OCI-LY7 (cell line): ENCODE measurements at regions not wholly inside any gene's neighbourhood (a gene's known extent, or its start where the extent isn't known, plus 50 kb on each side); places are given as distances from the start of the nearest gene placed in this dataset.

Experiments used
- BruUV-seq: library from RNA; stranded (reverse); fragments of 400-500 nt; replicated peaks from 2 replicates; lab custom pipeline; 2021; lab: Mats Ljungman, UMichigan
- CTCF ChIA-PET: fragments of 300-600 bp; sonication (Branson Sonifier 250); formaldehyde crosslinking; loops from one replicate; lab custom pipeline; 2022; ENCODE audit warnings: antibody characterized with exemption; ENCODE audit not compliant: unreplicated experiment; lab: Charles Lee
- POLR2A ChIA-PET: fragments of 300-600 bp; sonication (Branson Sonifier 250); formaldehyde crosslinking; loops from one replicate; lab custom pipeline; 2022; ENCODE audit warnings: antibody characterized with exemption; lab: Charles Lee
- DNase-seq: peaks from one replicate; pipeline ENCODE4 v3.0.0-alpha.2; 2015; ENCODE audit warnings: low spot score
- H2AFZ ChIP-seq: fragments of 200-600 bp; sonication (generic), shearing (Covaris generic); 2 replicates; pipeline ENCODE4 v1.6.1; 2014; ENCODE audit warnings: mild to moderate bottlenecking, antibody characterized with exemption, low read length, moderate library complexity
- H3K27ac ChIP-seq: fragments of 200-600 bp; sonication (generic); 2 replicates; pipeline ENCODE4 v1.5.1; 2014; ENCODE audit warnings: mixed run types, low read depth, mild to moderate bottlenecking, moderate library complexity, low read length, inconsistent platforms; ENCODE audit not compliant: poor library complexity, severe bottlenecking
- H3K36me3 ChIP-seq: fragments of 200-600 bp; sonication (generic); 2 replicates; pipeline ENCODE4 v1.6.1; 2014; ENCODE audit warnings: mild to moderate bottlenecking, antibody characterized with exemption, low read length, moderate library complexity, mixed read lengths; ENCODE audit not compliant: insufficient read depth
- H3K4me1 ChIP-seq: fragments of 200-600 bp; sonication (generic); 2 replicates; pipeline ENCODE4 v1.5.1; 2014; ENCODE audit warnings: mild to moderate bottlenecking, low read length; ENCODE audit not compliant: insufficient read depth, poor library complexity, severe bottlenecking
- H3K4me2 ChIP-seq: fragments of 200-600 bp; sonication (generic); 2 replicates; pipeline ENCODE4 v1.6.1; 2014; ENCODE audit warnings: mild to moderate bottlenecking, low read length
- H3K4me3 ChIP-seq: fragments of 200-600 bp; sonication (generic); 2 replicates; pipeline ENCODE4 v1.5.1; 2014; ENCODE audit warnings: mild to moderate bottlenecking, low read depth, low read length; ENCODE audit not compliant: poor library complexity, severe bottlenecking
- H3K79me2 ChIP-seq: fragments of 200-600 bp; sonication (generic); 2 replicates; pipeline ENCODE4 v1.6.1; 2016; ENCODE audit warnings: low read depth, mild to moderate bottlenecking, low read length, moderate library complexity, mixed read lengths; ENCODE audit not compliant: insufficient read depth
- H3K9me2 ChIP-seq: fragments of 200-600 bp; sonication (generic); 2 replicates; pipeline ENCODE4 v1.6.1; 2016; ENCODE audit warnings: mild to moderate bottlenecking, low read length, mixed read lengths; ENCODE audit not compliant: insufficient read depth
- H3K9me3 ChIP-seq: fragments of 200-600 bp; sonication (generic); 2 replicates; pipeline ENCODE4 v1.6.1; 2014; ENCODE audit warnings: mild to moderate bottlenecking, mixed run types, low read length, mixed read lengths
- H4K20me1 ChIP-seq: fragments of 200-600 bp; sonication (generic); 2 replicates; pipeline ENCODE4 v1.6.1; 2014; ENCODE audit warnings: mild to moderate bottlenecking, antibody characterized with exemption, low read length, moderate library complexity, mixed read lengths; ENCODE audit not compliant: insufficient read depth
- CTCF ChIP-seq: fragments of 200-600 bp; sonication (generic); conservative IDR thresholded peaks from 2 replicates; pipeline ENCODE4 v1.5.1; 2014; ENCODE audit warnings: mild to moderate bottlenecking, antibody characterized with exemption, low read length, moderate library complexity, mixed read lengths
- EZH2phosphoT487 ChIP-seq: fragments of 200-600 bp; sonication (generic); IDR thresholded peaks from 2 replicates; pipeline ENCODE4 v1.6.1; 2018; ENCODE audit warnings: low read depth, borderline replicate concordance, mild to moderate bottlenecking, mixed run types, antibody characterized with exemption, low read length, moderate library complexity, mixed read lengths
- intact Hi-C: fragments of 100-400 bp; cut with micrococcal nuclease; formaldehyde crosslinking; loops from one replicate; pipeline ENCODE4 v1.10.0; 2022; ENCODE audit not compliant: unreplicated experiment

- H3K4me1 ChIP-seq = no peaks in the 10 kb centered on the region
- intact Hi-C loops = no loop called here
- no peaks in the 10 kb centered on the region for H3K79me2 ChIP-seq
- no peaks in the 10 kb centered on the region for H3K9me3 ChIP-seq
- H3K4me2 ChIP-seq = no peak overlapping the region
- no peaks in the 10 kb centered on the region for H3K36me3 ChIP-seq
- no peaks in the 10 kb centered on the region for H3K9me2 ChIP-seq
- no TSS peak for BruUV-seq
- H3K27ac ChIP-seq = no peak overlapping the region
- no peaks in the 10 kb centered on the region for H4K20me1 ChIP-seq
- no peak overlapping the region for H2AFZ ChIP-seq
- ChIA-PET POLR2A (no interaction called here), CTCF (no interaction called here)
- TF ChIP-seq CTCF (no peak), EZH2phosphoT487 (no peak)
- no peak for DNase-seq
- no peak overlapping the region for H3K4me3 ChIP-seq
These were observed 1729.9 kb upstream of the PCDH10 start for GRCh38 chr4:131419147-131419546.

- Histone ChIP-seq H3K79me2 (no peaks in the 10 kb centered on the region), H3K4me2 (no peak overlapping the region), H3K27ac (no peak overlapping the region), H4K20me1 (no peaks in the 10 kb centered on the region), H2AFZ (no peak overlapping the region), H3K4me1 (peaks cover 5% of the 10 kb centered on the region), H3K36me3 (no peaks in the 10 kb centered on the region), H3K4me3 (no peak overlapping the region), H3K9me2 (no peaks in the 10 kb centered on the region), H3K9me3 (no peaks in the 10 kb centered on the region)
- BruUV-seq = no TSS peak
- TF ChIP-seq EZH2phosphoT487 (no peak), CTCF (no peak)
- CTCF ChIA-PET = no interaction called here
- intact Hi-C loops = no loop called here
- DNase-seq = no peak
- POLR2A ChIA-PET = interaction anchor here (0.6 kb wide), 1 partner anchor 1185 kb away, joined by 3 read pairs; no protein-coding TSS in a partner anchor
These were observed 1722.9 kb upstream of the PCDH10 start for GRCh38 chr4:131426023-131426758.

DNA sequence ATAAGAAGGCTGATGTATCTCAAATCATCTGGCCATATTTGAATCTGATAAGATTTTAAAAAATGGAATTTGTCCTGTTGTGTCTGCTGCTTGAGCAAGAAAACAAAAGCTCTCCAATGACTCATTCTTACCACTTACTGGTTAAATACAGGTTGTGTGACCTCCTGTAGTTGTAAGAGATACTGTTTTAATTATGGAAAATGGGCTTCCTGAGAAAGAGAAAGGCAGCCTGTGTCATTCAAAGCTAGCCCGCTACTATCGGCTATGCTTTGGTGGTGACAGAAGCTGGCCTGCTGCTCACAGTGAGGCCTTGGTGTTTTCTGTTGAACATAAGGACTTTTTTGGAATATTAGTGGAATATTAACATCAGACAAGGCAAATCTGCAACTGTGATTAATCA is 1722.1 kb upstream of the PCDH10 start:
- Histone ChIP-seq H3K36me3 (no peaks in the 10 kb centered on the region), H3K4me3 (no peak overlapping the region), H3K9me3 (no peaks in the 10 kb centered on the region), H4K20me1 (no peaks in the 10 kb centered on the region), H3K4me2 (no peak overlapping the region), H3K27ac (no peak overlapping the region), H3K79me2 (no peaks in the 10 kb centered on the region), H3K9me2 (no peaks in the 10 kb centered on the region), H2AFZ (no peak overlapping the region), H3K4me1 (peaks cover 5% of the 10 kb centered on the region)
- ChIA-PET POLR2A (interaction anchor here (0.6 kb wide), 1 partner anchor 1185 kb away, joined by 3 read pairs; no protein-coding TSS in a partner anchor), CTCF (no interaction called here)
- no TSS peak for BruUV-seq
- DNase-seq = no peak
- no peak for TF ChIP-seq CTCF
- no peak for TF ChIP-seq EZH2phosphoT487
- intact Hi-C loops = no loop called here
